Mucosa of gallbladder (tissue), 1 donor: ENCODE measurements at regions not wholly inside any gene's neighbourhood (a gene's known extent, or its start where the extent isn't known, plus 50 kb on each side); places are given as distances from the start of the nearest gene placed in this dataset.
"Not testable (repeated sequence)": the region's sequence is repeated elsewhere in the genome, so short reads cannot be mapped to it uniquely, and the experiment has no call there.

ENCODE experiments used
- DNase-seq: peaks from one replicate; pipeline ENCODE4 v3.0.0-alpha.2; 2020; ENCODE audit warnings: low spot score
- donor health status: DM: no; HTN: no; CAD: no.

- no peak for DNase-seq
Measured at GRCh38 chr12:61037792-61038191, 1222.4 kb upstream of the USP15 start.

- DNase-seq, result no peak
Measured at GRCh38 chr12:61043838-61044237, 1216.4 kb upstream of the USP15 start.

- no peak for DNase-seq
Measured at GRCh38 chr12:61044766-61045165, 1215.4 kb upstream of the USP15 start.

DNA sequence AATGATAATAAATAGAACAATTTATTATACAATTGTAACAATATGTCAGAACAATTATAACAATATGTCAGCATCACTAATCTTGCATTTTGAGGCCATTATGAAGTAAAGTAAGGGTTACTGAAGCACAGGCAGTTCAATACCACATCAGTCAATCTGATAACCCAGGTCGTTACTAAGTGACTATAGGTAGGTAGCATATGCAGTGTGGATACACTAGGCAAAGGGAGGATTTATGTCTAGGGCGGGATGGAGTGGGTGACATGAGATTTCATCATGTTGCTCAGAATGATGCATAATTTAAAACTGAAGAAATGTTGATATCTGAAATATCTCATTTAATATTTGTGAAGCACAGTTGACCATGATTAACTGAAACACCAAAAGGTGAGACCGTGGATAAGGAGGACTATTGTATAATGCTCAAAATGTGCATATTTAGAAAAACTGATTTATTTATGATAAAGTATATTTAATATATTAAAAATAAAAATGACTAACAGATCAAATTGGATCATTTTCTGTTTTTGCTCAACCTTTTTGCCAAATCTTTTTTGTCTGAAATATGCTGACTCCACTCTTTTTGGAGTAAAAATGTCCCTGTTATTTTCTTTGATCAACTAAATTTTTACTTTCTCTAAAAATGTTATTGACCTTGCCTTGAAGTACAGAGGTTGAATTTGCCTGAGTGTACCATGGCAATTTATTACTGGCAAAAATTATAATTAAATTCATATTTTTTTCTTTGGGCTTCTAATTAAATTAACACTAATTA is 1189.4 kb upstream of the USP15 start:
- DNase-seq, result no peak

GRCh38 chr12:61072717-61073116 is 1187.5 kb upstream of the USP15 start:
- DNase-seq, result no peak

- DNase-seq, result no peak
Measured at GRCh38 chr12:61095111-61095510, 1165.1 kb upstream of the USP15 start.

GRCh38 chr12:61098031-61098580 is 1162.1 kb upstream of the USP15 start:
- DNase-seq, result no peak

DNA sequence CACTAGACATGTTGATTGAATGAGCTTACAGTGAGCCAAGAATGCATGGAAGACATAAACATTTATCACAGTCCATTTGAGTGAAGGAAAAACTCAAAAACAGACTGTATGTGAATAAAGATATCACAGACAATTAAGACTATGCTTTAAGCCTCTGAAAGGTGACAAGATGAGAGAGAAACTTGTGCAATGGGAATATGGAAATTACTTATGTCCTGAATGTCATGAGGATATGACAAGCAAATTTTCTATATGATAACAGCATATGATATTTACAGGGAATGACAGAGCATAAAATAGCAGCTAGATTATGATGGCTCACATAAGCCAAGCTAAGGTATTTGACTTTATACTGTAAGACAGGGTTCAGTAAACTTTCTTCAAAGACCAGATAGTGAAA is 1153.1 kb upstream of the USP15 start:
- no peak for DNase-seq

- no peak for DNase-seq
Measured at GRCh38 chr12:61111218-61111617, 1149.0 kb upstream of the USP15 start.

DNA sequence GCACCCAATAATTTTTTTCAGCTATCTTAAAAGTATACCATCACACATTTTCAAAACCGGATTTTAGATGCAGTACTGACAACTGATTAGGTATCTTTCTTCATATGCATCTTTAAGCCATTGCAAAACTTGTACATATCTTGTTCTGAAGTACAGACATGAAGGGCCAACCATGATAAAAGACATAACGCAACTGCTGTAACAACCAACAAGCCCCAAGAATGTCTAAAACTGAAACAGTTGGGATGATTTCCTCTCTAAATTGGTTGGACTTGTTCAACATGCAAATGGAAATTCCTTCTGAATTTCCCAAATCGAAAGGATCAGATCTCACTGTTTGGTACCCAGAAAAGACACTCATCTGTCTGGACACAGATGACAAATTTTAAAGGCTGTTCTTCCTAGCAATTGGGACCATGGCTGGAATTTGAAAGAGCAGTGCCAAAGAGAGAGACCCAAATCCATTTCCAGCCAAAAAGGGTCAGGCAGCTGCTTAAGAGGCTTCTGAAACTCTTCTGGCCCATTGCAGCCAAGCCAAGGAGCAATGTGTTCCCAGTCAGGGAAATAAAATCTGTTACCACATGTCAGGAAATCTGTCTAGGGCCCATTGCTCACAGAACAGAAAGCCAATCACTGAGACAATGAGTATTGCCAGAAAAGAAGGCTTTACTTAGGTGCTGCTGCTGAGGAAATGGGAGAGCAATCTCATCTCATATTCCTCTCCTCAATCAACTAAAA is 1122.4 kb upstream of the USP15 start:
- DNase-seq, result no peak

GRCh38 chr12:61138415-61138759 is 1121.8 kb upstream of the USP15 start:
- no peak for DNase-seq

- no peak for DNase-seq
Measured at GRCh38 chr12:61161961-61162360, 1098.2 kb upstream of the USP15 start.

GRCh38 chr12:61188801-61189595 is 1071.2 kb upstream of the USP15 start:
- no peak for DNase-seq

DNA sequence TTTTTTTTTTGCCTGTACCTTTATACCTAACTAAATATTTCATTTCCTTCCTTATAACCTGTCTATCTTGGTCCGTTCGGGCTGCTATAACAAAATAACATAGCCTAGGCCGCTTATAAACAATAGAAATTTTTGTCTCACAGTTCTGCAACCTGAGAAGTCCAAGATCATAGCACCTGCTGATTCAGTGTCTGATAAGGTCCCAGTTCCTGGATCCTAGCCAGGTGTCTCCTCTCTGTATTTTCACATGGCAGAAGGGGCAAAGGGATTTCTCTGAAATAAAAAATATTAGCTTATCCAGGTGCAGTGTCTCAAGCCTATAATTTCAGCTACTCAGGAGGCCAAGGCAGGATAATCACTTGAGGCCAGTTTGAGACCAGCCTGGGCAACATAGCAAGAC is 1046.6 kb upstream of the USP15 start:
- DNase-seq, result no peak

- no peak for DNase-seq
Measured at GRCh38 chr12:61220337-61220736, 1039.9 kb upstream of the USP15 start.

DNA sequence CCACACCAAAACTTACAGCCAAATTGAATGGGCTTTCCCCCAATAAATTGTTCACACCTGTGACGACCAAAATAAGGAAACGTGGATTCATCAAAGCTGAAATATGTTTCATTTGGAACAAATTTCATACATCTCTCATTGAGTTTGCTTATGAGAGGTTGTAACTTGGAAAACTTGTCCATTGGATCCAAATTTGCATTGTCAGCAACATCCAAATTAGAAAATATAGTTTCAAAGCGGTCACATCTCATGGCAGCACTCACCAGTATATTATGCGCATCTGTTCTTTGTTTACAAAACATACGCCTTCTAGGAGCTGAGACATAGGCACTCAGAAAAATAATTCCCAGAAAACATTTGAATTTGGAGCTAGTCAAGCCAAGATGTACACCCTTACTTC is 1028.2 kb upstream of the USP15 start:
- DNase-seq, result no peak

- DNase-seq, result no peak
Measured at GRCh38 chr12:61250303-61250702, 1009.9 kb upstream of the USP15 start.

DNA sequence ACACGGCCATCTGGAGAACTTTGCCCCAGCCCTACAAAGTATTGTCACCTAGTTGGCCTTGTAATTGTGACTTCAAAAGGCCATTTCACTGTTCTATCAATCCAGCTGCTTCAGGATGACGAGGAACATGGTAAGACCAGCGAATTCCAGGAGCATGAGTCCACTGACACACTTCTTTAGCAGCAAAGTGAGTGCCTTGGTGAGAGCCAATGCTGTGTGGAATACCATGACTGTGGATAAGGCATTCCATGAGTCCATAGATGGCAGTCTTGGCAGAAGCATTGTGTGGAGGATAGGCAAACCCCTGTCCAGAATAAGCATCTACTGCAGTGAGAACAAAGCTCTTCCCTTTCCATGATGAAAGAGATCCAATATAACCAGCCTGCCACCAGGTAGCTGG is 1009.1 kb upstream of the USP15 start:
- DNase-seq, result no peak

- no peak for DNase-seq
Measured at GRCh38 chr12:61254225-61254624, 1006.0 kb upstream of the USP15 start.

DNA sequence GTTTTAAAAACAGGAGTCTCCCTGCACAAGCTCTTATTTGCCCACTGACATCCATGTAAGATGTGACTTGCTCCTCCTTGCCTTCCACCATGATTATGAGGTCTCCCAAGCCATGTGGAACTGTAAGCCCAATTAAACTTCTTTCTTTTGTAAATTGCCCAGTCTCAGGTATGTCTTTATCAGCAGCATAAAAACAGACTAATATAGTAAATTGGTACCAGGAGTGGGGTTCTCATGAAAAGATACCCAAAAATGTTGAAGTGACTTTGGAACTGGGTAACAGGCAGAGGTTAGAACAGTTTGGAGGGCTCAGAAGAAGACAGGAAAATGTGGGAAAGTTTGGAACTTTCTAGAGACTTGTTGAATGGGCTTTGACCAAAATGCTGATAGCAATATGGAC is 995.9 kb upstream of the USP15 start:
- DNase-seq, result not testable (repeated sequence)

DNA sequence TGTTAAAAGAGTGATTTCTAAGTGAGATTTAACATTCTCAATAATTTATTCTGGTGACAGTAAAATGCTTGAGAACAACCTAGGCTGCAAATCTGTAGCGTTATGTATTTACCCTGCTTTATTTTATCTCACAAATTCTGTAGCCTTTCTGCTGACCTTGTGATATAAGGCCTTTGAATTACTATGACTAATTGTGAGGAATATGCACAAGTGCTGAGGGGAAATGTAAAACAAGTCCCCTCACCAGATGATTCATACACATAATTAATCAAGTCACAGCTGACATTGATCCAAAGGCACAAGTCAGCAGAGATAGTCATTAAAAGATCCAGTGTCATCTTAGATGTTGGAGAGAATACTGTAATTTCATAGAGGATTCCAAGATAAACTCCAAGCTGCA is 992.7 kb upstream of the USP15 start:
- DNase-seq, result no peak

DNA sequence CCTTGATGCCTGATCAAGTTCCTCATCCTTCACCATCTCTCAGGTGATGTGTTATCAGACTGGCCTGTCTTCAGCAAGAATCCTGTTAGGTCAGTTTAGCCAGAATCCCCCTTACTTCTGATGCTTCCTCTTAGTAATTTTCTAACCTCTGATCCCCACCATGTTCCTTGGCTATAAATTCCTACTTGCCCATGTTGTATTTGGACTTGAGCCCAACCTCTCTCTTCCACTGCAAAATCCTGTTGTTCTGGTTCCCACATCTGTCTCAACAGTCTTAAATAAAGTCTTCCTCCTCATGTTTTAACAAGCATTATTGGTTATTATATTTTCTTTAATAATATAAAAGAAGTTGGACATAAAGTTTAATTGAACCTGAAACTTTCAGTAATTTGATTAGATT is 987.8 kb upstream of the USP15 start:
- DNase-seq, result no peak
